ENCODE measurements at regions not wholly inside any gene's neighbourhood (a gene's known extent, or its start where the extent isn't known, plus 50 kb on each side); places are given as distances from the start of the nearest gene placed in this dataset.
A peak's percentile ranks its signal among the peaks of the same experiment; 100 is the strongest.

GRCh38 chr7:88670536-88670935 is 89.0 kb upstream of the ZNF804B start:
- no peak overlapping the region for H3K4me2 ChIP-seq (ENCODE audit: insufficient read depth in 1 of 2, low read depth in 2 of 2, low read length in 2 of 2)
- H3K14ac ChIP-seq (ENCODE audit: insufficient read length), result no peak overlapping the region
- FAIRE-seq (no peak), DNase-seq (ENCODE audit: low read depth in 1 of 2, low spot score in 2 of 2) (no peak)
- TF ChIP-seq SP1 (IDR thresholded peaks at IDR 0.05; ENCODE audit: low read depth, low read length) (no peak), KDM5A (IDR thresholded peaks at IDR 0.05; ENCODE audit: low read length) (no peak)
- ChIA-PET CTCF (ENCODE audit: partially characterized antibody) (interaction anchor here (1.3 kb wide), 1 partner anchor 11 kb away, joined by 4 read pairs; no protein-coding TSS in a partner anchor), POLR2A (ENCODE audit: partially characterized antibody) (no interaction called here)
- no peak overlapping the region for H4K8ac ChIP-seq (ENCODE audit: extremely low read depth, insufficient read depth, low read length)
- no peaks in the 10 kb centered on the region for H3K27me3 ChIP-seq (replicated peaks in 1 of 4; ENCODE audit: control insufficient read depth in 3 of 4, extremely low read depth in 1 of 4, insufficient read depth in 3 of 4, low read length in 3 of 4)
- no peaks in the 10 kb centered on the region for H4K20me1 ChIP-seq (replicated peaks in 1 of 2; ENCODE audit: control insufficient read depth in 1 of 2, insufficient read depth in 2 of 2, low read length in 2 of 2)
- H2AK5ac ChIP-seq (ENCODE audit: low read depth, low read length), result no peak overlapping the region
- no peak overlapping the region for H2BK120ac ChIP-seq (replicated peaks; ENCODE audit: low read depth, low read length)
- H3K23ac ChIP-seq (ENCODE audit: insufficient read length), result no peak overlapping the region
- no peak overlapping the region for H3K27ac ChIP-seq (ENCODE audit: low read depth, low read length)
- peaks cover 0 to 4% (median 0%) of the 10 kb centered on the region in 4 experiments; a peak in 1 of 7 replicates for H3K4me1 ChIP-seq (replicated peaks in 1 of 4; ENCODE audit: control insufficient read depth in 3 of 4, insufficient read depth in 4 of 4, low read length in 3 of 4)
- no peaks in the 10 kb centered on the region for H3K79me2 ChIP-seq (ENCODE audit: control insufficient read depth in 1 of 2, insufficient read depth in 2 of 2, low read length in 2 of 2)
- no peak overlapping the region for H3K9ac ChIP-seq (replicated peaks in 1 of 4; ENCODE audit: extremely low read depth in 1 of 4, low read depth in 3 of 4, low read length in 3 of 4)
- H2BK12ac ChIP-seq (ENCODE audit: low read depth, low read length), result no peak overlapping the region
- H2BK20ac ChIP-seq (ENCODE audit: low read length), result no peak overlapping the region
- H3K4me3 ChIP-seq (ENCODE audit: extremely low read depth in 1 of 4, insufficient read depth in 2 of 4, low read depth in 3 of 4, low read length in 4 of 4), result no peak overlapping the region
- H3K9me3 ChIP-seq (ENCODE audit: insufficient read depth in 2 of 2, low read depth in 1 of 2, low read length in 1 of 2), result no peaks in the 10 kb centered on the region
- no peak overlapping the region for H3K18ac ChIP-seq (ENCODE audit: extremely low read depth, low read length)
- H2BK5ac ChIP-seq (ENCODE audit: low read depth, low read length), result no peak overlapping the region
- no peak overlapping the region for H3K56ac ChIP-seq (replicated peaks; ENCODE audit: insufficient read length, low read depth, low read length)
- no peak overlapping the region for H4K91ac ChIP-seq (replicated peaks; ENCODE audit: insufficient read length, low read length)
- H2BK15ac ChIP-seq (ENCODE audit: low read length), result no peak overlapping the region
- no peak overlapping the region for H3K4ac ChIP-seq (replicated peaks; ENCODE audit: insufficient read length, low read depth, low read length)
- H3K23me2 ChIP-seq (ENCODE audit: low read depth, low read length), result no peaks in the 10 kb centered on the region
- H3K79me1 ChIP-seq (ENCODE audit: low read depth, low read length), result no peaks in the 10 kb centered on the region
- H4K5ac ChIP-seq (ENCODE audit: insufficient read length, low read depth, low read length), result no peak overlapping the region
- H2AFZ ChIP-seq (ENCODE audit: low read length), result peak overlapping the region; percentile 56; the same call in 1 of the 2 replicates
- H3K36me3 ChIP-seq (ENCODE audit: control insufficient read depth in 2 of 4, insufficient read depth in 4 of 4, low read length in 3 of 4), result no peaks in the 10 kb centered on the region
